ENCODE measurements at regions not wholly inside any gene's neighbourhood (a gene's known extent, or its start where the extent isn't known, plus 50 kb on each side); places are given as distances from the start of the nearest gene placed in this dataset.

DNA sequence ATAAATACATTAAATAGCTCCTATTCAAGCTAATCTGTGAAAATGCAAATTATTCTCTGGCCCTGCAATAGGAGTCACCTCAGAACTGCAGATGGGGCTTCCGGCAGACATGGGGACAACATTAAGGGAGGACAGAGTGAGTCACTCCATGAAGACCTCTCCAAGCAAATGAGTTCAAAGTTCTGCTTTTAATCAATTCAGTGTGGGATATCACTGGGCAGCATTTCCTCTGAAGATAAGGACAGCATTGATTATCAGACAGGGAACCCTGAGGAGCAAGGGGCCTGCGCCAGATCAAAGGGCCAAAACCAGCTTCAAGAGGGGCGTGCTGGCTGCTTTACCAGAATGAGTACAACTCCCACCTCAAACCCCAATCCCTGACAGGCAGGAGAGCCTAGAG, 356.9 kb upstream of the KLHL29 start:
- DNase-seq (ENCODE audit: low read depth) = no peak
- H3K4me3 ChIP-seq (ENCODE audit: low read length) = no peak overlapping the region
- TF ChIP-seq, protein P1, sequence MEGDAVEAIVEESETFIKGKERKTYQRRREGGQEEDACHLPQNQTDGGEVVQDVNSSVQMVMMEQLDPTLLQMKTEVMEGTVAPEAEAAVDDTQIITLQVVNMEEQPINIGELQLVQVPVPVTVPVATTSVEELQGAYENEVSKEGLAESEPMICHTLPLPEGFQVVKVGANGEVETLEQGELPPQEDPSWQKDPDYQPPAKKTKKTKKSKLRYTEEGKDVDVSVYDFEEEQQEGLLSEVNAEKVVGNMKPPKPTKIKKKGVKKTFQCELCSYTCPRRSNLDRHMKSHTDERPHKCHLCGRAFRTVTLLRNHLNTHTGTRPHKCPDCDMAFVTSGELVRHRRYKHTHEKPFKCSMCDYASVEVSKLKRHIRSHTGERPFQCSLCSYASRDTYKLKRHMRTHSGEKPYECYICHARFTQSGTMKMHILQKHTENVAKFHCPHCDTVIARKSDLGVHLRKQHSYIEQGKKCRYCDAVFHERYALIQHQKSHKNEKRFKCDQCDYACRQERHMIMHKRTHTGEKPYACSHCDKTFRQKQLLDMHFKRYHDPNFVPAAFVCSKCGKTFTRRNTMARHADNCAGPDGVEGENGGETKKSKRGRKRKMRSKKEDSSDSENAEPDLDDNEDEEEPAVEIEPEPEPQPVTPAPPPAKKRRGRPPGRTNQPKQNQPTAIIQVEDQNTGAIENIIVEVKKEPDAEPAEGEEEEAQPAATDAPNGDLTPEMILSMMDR (IDR thresholded peaks at IDR 0.05; ENCODE audit: insufficient read depth, low read depth, low read length, missing control alignments) = no peak

DNA sequence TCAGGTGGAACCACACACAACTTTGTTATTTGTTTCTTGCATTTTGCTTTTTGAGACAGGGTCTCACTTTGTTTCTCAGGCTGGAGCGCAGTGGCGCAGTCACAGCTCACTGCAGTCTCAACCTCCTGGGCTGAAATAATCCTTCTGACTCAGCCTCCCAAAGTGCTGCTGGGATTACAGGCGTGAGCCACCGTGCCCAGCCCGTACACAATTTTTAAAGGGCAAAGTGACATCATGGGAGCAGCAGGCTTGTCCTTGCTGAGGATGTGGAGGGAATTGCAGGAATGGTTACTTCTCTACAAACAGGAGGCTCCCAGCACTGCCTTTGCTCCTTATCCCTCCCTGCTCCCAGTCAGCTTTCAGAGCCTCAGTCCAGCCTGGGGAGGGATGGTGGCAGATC, 355.9 kb upstream of the KLHL29 start:
- TF ChIP-seq, protein P1 (IDR thresholded peaks at IDR 0.05; ENCODE audit: insufficient read depth, low read depth, low read length, missing control alignments) = no peak
- H3K4me3 ChIP-seq (ENCODE audit: low read length) = no peak overlapping the region
- DNase-seq (ENCODE audit: low read depth) = no peak

DNA sequence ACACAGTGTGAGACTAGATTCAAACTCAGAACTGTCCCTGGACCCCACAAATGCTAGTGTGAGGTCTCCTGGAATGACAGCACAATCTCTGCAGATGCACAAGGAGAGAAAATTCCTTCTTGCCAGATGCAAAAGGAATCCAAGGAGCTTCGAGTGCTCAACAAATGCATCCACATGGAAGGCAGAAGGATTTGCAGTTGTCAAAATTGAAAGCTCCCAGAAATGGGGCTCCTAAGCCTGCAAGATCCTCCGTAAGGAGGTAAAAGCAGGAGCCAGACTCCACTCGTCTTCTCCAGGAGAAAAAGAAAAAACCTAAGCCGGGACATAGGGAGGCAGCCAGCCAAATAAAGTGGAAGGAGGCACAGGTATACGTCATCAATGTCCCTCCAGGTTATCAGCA, 355.0 kb upstream of the KLHL29 start:
- no peak for DNase-seq (ENCODE audit: low read depth)
- TF ChIP-seq, protein P1 (IDR thresholded peaks at IDR 0.05; ENCODE audit: insufficient read depth, low read depth, low read length, missing control alignments) = no peak
- no peak overlapping the region for H3K4me3 ChIP-seq (ENCODE audit: low read length)

DNA sequence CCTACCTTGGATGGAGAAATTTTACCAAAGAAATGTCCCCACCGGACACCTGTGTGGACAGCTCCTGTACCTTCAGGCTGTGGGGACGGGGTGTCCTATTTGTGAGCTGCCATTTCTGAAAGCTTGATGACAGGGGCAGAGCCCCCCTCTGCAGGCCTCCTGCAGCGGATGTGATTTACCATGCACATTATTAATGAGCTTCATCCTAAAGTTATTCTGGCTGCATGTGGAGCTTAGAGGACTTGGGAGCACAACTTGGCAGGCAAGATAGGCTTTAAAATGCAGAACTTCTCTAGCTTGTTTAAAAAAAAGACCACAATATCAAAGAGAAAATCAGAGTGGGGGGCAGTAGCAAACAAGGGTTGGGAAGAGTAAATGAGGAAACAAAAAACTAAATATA, 350.0 kb upstream of the KLHL29 start:
- DNase-seq (ENCODE audit: low read depth) = no peak
- H3K4me3 ChIP-seq (ENCODE audit: low read length) = no peak overlapping the region
- TF ChIP-seq, protein P1 (IDR thresholded peaks at IDR 0.05; ENCODE audit: insufficient read depth, low read depth, low read length, missing control alignments) = no peak

DNA sequence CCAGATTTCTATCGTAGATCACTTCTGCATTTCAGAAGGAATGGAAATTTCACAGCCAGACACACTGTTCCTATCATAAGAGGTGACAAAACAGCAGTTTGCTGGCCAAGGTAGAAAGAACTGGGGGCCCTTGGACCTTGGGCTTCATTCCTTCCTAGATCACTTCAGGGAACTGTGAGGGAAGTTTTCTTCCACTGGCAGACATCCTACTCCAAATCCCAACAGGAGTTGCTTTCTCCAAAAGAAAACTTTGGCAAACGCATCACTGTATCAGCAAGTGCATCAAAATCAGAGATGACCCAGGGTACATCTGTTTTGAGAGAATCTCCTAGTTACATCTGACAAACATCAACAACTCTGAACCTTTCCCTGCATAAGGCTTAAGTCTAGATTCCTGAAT, 348.4 kb upstream of the KLHL29 start:
- H3K4me3 ChIP-seq (ENCODE audit: low read length) = no peak overlapping the region
- TF ChIP-seq, protein P1 (IDR thresholded peaks at IDR 0.05; ENCODE audit: insufficient read depth, low read depth, low read length, missing control alignments) = no peak
- no peak for DNase-seq (ENCODE audit: low read depth)

DNA sequence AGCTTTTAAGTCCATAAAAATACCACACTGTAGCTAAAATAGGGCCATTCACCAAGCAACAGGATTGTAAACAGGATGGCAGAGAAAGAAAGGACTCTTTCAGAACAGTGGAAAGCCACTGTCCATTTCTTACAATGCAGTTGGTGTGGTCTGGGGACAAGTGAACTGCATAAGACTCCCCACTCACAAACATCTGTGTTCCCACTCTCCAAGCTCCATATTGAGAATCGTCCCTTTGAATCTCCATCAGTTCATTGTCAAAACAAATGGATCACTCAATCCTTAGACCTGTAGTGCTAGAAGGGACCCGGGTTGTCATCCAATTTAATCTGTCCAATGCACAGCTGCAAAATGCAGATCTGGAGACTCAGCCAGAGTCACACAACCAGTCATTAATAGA, 347.4 kb upstream of the KLHL29 start:
- TF ChIP-seq, protein P1 (IDR thresholded peaks at IDR 0.05; ENCODE audit: insufficient read depth, low read depth, low read length, missing control alignments) = no peak

DNA sequence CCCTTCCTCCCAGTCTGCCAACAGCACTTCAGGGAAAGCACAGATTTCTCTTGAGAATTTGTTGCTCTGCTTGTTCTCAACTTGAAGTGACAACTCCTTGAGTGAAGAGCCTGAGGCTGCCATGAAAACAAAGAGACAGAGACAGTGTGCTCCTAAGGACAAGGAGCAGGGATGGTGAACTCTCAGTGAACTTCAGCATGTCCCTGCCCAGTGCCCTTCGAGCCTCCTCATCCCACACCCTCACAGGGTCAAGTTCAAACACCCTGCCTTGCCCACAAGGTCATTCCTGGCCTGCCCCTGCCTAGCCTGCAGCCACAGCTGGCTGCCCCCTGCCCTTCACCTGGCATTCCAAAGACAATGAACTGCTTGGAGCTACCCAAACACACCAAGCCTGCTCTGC, 343.5 kb upstream of the KLHL29 start:
- TF ChIP-seq, protein P1 (IDR thresholded peaks at IDR 0.05; ENCODE audit: insufficient read depth, low read depth, low read length, missing control alignments) = no peak
- DNase-seq (ENCODE audit: low read depth) = no peak
- no peak overlapping the region for H3K4me3 ChIP-seq (ENCODE audit: low read length)

More for the DNA sequence above, 347.4 kb upstream of the KLHL29 start:
- DNase-seq (ENCODE audit: low read depth) = no peak
- H3K4me3 ChIP-seq (ENCODE audit: low read length) = no peak overlapping the region

Data from epithelial cell of esophagus (primary cell).